ENCODE measurements at regions not wholly inside any gene's neighbourhood (a gene's known extent, or its start where the extent isn't known, plus 50 kb on each side); places are given as distances from the start of the nearest gene placed in this dataset.

DNA sequence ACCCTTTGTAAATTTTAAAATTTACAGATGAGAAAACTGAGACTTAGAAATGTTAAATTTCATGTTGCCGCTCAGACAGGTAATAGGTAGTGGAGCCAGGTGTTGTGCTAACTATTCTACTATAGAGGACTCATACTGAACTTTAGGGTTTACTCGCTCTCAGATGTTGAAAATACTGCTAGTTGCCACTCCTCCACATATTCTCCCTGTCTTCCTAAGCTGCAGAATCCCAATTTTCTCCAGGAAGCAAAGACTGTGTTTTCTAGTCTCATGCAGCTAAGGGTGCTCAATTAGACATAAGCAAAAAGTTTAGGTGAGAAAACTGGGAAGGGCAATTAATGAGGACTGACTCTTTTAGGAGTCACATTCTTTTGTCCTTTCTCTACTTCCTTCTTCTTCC, 612.3 kb downstream of the KCNH5 start:
- TF ChIP-seq, protein P1, sequence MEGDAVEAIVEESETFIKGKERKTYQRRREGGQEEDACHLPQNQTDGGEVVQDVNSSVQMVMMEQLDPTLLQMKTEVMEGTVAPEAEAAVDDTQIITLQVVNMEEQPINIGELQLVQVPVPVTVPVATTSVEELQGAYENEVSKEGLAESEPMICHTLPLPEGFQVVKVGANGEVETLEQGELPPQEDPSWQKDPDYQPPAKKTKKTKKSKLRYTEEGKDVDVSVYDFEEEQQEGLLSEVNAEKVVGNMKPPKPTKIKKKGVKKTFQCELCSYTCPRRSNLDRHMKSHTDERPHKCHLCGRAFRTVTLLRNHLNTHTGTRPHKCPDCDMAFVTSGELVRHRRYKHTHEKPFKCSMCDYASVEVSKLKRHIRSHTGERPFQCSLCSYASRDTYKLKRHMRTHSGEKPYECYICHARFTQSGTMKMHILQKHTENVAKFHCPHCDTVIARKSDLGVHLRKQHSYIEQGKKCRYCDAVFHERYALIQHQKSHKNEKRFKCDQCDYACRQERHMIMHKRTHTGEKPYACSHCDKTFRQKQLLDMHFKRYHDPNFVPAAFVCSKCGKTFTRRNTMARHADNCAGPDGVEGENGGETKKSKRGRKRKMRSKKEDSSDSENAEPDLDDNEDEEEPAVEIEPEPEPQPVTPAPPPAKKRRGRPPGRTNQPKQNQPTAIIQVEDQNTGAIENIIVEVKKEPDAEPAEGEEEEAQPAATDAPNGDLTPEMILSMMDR (IDR thresholded peaks at IDR 0.05): no peak
- Histone ChIP-seq H3K4me1 (ENCODE audit: control insufficient read depth in 1 of 2, insufficient read depth in 1 of 2, low read depth in 1 of 2, low read length in 1 of 2) (no peaks in the 10 kb centered on the region), H3K36me3 (no peaks in the 10 kb centered on the region), H3K27ac (no peak overlapping the region), H3K27me3 (no peaks in the 10 kb centered on the region), H3K4me3 (ENCODE audit: low read depth in 1 of 2, low read length in 1 of 2) (no peak overlapping the region), H3K9me3 (no peaks in the 10 kb centered on the region)

DNA sequence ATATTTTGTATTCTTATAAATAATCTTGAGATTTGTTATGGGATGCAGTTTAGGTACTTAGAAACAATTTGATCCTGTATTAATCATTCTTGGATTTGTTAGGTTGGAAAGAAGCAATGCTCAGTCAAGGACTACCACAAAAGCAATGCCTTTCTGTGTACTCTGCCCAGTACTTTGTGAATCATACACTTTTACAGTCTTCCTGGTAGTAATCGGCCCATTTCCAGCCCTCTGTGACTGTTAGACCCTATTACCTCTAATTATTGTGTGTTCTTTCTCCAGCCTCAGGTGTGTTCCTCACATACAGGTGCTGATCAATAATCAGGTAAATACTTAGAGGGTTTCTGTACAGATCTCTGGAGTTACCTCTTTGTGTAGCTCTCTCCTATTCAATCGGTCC, 609.0 kb downstream of the KCNH5 start:
- TF ChIP-seq, protein P1 (IDR thresholded peaks at IDR 0.05): no peak
- Histone ChIP-seq H3K27me3 (no peaks in the 10 kb centered on the region), H3K9me3 (no peaks in the 10 kb centered on the region), H3K27ac (no peak overlapping the region), H3K36me3 (no peaks in the 10 kb centered on the region), H3K4me1 (ENCODE audit: control insufficient read depth in 1 of 2, insufficient read depth in 1 of 2, low read depth in 1 of 2, low read length in 1 of 2) (no peaks in the 10 kb centered on the region), H3K4me3 (ENCODE audit: low read depth in 1 of 2, low read length in 1 of 2) (no peak overlapping the region)

DNA sequence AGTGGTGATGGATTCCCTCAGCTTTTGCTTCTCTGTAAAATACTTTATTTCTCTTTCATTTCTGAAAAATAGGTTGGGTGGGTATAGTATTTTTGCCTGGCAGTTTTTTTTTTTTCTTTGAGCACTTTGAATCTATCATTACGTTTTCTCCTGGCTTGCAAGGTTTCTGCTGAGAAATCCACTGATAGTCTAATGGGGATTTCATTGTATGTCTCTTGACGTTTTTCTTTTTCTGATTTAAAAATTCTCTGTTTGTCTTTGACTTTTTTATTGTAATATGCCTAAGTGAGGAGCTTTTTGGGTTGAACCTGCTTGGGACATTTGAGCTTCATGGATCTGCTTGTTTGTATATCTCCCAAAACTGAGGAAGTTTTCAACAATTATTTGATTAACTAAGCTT, 606.0 kb downstream of the KCNH5 start:
- Histone ChIP-seq H3K9me3 (no peaks in the 10 kb centered on the region), H3K4me1 (ENCODE audit: control insufficient read depth in 1 of 2, insufficient read depth in 1 of 2, low read depth in 1 of 2, low read length in 1 of 2) (no peaks in the 10 kb centered on the region), H3K27ac (no peak overlapping the region), H3K36me3 (no peaks in the 10 kb centered on the region), H3K27me3 (no peaks in the 10 kb centered on the region), H3K4me3 (ENCODE audit: low read depth in 1 of 2, low read length in 1 of 2) (no peak overlapping the region)
- TF ChIP-seq, protein P1 (IDR thresholded peaks at IDR 0.05): no peak

DNA sequence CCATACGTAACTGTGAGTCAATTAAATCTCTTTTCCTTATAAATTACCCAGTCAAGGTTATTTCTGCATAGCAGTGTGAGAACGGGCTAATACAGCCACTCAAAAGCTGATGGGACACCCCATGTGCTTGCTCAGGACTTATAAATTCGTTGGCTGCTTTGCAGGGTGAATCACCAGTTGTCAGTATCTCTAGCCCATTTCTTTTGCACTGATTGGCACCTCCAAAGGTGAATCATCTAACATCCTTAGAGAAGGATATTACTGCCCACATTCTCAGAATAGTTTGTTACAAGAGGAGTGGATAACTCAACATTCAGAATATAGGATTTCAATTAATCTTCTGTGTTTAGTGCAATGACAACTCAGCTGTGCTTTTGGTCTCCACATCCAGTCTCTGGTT, 601.5 kb downstream of the KCNH5 start:
- Histone ChIP-seq H3K4me1 (ENCODE audit: control insufficient read depth in 1 of 2, insufficient read depth in 1 of 2, low read depth in 1 of 2, low read length in 1 of 2) (no peaks in the 10 kb centered on the region), H3K9me3 (no peaks in the 10 kb centered on the region), H3K27ac (no peak overlapping the region), H3K36me3 (no peaks in the 10 kb centered on the region), H3K27me3 (no peaks in the 10 kb centered on the region), H3K4me3 (ENCODE audit: low read depth in 1 of 2, low read length in 1 of 2) (no peak overlapping the region)
- TF ChIP-seq, protein P1 (IDR thresholded peaks at IDR 0.05): no peak

DNA sequence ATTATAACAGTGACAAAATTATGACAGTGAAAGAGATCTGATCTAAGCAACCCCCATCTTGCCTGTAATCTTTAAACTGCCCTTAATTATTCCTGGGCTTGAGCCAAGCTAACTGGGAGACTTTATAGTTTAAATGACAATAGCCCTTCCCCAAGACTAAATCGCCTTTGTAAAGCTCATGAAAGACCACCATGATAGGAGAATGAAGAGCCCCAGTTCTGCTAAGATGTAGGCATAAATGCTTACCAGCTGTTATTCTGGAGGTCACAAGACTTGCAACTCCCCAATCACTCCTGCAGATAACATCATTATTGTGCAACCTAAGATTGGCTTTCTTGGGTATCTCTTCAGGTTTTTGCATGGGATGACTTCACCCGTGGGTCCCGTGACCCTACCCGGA, 599.7 kb downstream of the KCNH5 start:
- TF ChIP-seq, protein P1 (IDR thresholded peaks at IDR 0.05): no peak
- H3K27me3 ChIP-seq: no peaks in the 10 kb centered on the region
- no peaks in the 10 kb centered on the region for H3K9me3 ChIP-seq
- no peaks in the 10 kb centered on the region for H3K4me1 ChIP-seq (ENCODE audit: control insufficient read depth in 1 of 2, insufficient read depth in 1 of 2, low read depth in 1 of 2, low read length in 1 of 2)
- no peaks in the 10 kb centered on the region for H3K36me3 ChIP-seq
- no peak overlapping the region for H3K4me3 ChIP-seq (ENCODE audit: low read depth in 1 of 2, low read length in 1 of 2)
- H3K27ac ChIP-seq: no peak overlapping the region

DNA sequence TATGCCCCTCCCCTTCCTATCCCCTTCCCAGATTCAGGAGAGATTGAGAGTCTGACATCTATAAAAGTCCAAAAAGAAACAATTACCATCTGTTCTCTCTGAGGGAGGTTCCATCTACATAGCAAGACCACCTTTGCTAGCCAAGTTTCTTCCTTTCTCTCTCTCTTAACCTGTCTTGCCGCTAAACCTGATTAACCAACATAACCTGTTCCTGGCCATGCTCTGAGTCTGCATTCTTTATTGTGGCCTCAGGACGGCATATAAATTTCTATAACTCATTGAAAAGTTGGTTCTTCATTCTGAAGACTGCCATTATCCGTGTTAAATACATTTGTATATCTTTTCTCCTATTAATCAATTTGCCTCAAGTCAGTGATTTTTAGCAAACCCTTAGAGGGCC, 594.0 kb downstream of the KCNH5 start:
- H3K9me3 ChIP-seq: no peaks in the 10 kb centered on the region
- H3K27me3 ChIP-seq: no peaks in the 10 kb centered on the region
- no peak overlapping the region for H3K27ac ChIP-seq
- no peak overlapping the region for H3K4me3 ChIP-seq (ENCODE audit: low read depth in 1 of 2, low read length in 1 of 2)
- H3K36me3 ChIP-seq: no peaks in the 10 kb centered on the region
- no peaks in the 10 kb centered on the region for H3K4me1 ChIP-seq (ENCODE audit: control insufficient read depth in 1 of 2, insufficient read depth in 1 of 2, low read depth in 1 of 2, low read length in 1 of 2)
- TF ChIP-seq, protein P1 (IDR thresholded peaks at IDR 0.05): no peak

Data from neutrophil (primary cell).